HepG2 (cell line): ENCODE measurements at regions not wholly inside any gene's neighbourhood (a gene's known extent, or its start where the extent isn't known, plus 50 kb on each side); places are given as distances from the start of the nearest gene placed in this dataset.

Experiments used
- ATAC-seq: fragments of 200-7000 bp; cut with Tn5 transposase; 3 replicates; pipeline ENCODE4 v1.9.1; 2020; ENCODE audit warnings: mild to moderate bottlenecking, moderate library complexity
- BruUV-seq: library from RNA; stranded (reverse); fragments of 400-500 nt; replicated peaks from 2 replicates; lab custom pipeline; 2021; lab: Mats Ljungman, UMichigan
- CTCF ChIA-PET: fragments of 300-600 bp; formaldehyde crosslinking; extraction: SDS; loops from one replicate; lab custom pipeline; 2021; ENCODE audit warnings: low total read pairs, inconsistent platforms, low intra/inter-chr PET ratio; lab: Yijun Ruan, JAX
- POLR2A ChIA-PET: fragments of 350-600 bp; sonication (Branson Sonifier 250); formaldehyde crosslinking; loops from one replicate; lab custom pipeline; 2020; ENCODE audit warnings: antibody characterized with exemption, inconsistent platforms; lab: Yijun Ruan, JAX
- DNase-seq: peaks from one replicate; pipeline ENCODE4 v3.0.0-alpha.2; 2015; ENCODE audit warnings: low spot score
- FAIRE-seq: peaks from 3 replicates; lab custom pipeline; 2011; peaks lifted over from hg19 to GRCh38; lab: Jason Lieb, UNC
- H2AFZ ChIP-seq: one replicate; pipeline ENCODE4 v1.6.1; 2011; ENCODE audit warnings: low read length, inconsistent platforms
- H3K27ac ChIP-seq: fragments of 300-600 bp; 3 replicates; pipeline ENCODE4 v1.8.0; 2011; ENCODE audit warnings: mixed run types, mild to moderate bottlenecking, mixed read lengths, low read length, inconsistent platforms; ENCODE audit not compliant: insufficient read depth; ENCODE audit errors: extremely low read length
- H3K27me3 ChIP-seq, 2 experiments: fragments of 200-600 bp in 1 of 2; 2 replicates in 1 of 2; 3 replicates in 1 of 2; pipeline versions ENCODE4 v1.6.0 to v1.8.0; 2011; ENCODE audit warnings: low read length in 2 of 2, mild to moderate bottlenecking in 2 of 2, moderate library complexity in 2 of 2, inconsistent platforms in 1 of 2; ENCODE audit not compliant: insufficient read depth in 2 of 2, control insufficient read depth in 1 of 2
- H3K36me3 ChIP-seq, 2 experiments: fragments of 200-600 bp in 1 of 2; replicated peaks in 1 of 2; 2 replicates in 1 of 2; 3 replicates in 1 of 2; pipeline versions ENCODE4 v1.5.1 to v1.8.0; 2011; ENCODE audit warnings: low read length in 2 of 2, inconsistent platforms in 1 of 2; ENCODE audit not compliant: insufficient read depth in 2 of 2, control insufficient read depth in 1 of 2
- H3K4me1 ChIP-seq: 2 replicates; pipeline ENCODE4 v1.5.1; 2012; ENCODE audit warnings: low read length, inconsistent platforms; ENCODE audit not compliant: insufficient read depth
- H3K4me2 ChIP-seq: 2 replicates; pipeline ENCODE4 v1.6.0; 2011; ENCODE audit warnings: low read depth, low read length, inconsistent platforms
- H3K4me3 ChIP-seq, 3 experiments: fragments of 200-600 bp in 1 of 3; sonication (generic), shearing (Covaris generic) in 1 of 3; replicated peaks in 1 of 3; 2 replicates each; pipeline ENCODE4 v1.5.1; 2011 to 2016; ENCODE audit warnings: low read length in 3 of 3, inconsistent platforms in 2 of 3, low read depth in 2 of 3, mild to moderate bottlenecking in 2 of 3, control low read depth in 1 of 3, mixed read lengths in 1 of 3; ENCODE audit not compliant: insufficient read depth in 1 of 3
- H3K79me2 ChIP-seq: one replicate; pipeline ENCODE4 v1.6.1; 2011; ENCODE audit warnings: low read length, inconsistent platforms; ENCODE audit not compliant: insufficient read depth
- H3K9ac ChIP-seq: 2 replicates; pipeline ENCODE4 v1.6.0; 2011; ENCODE audit warnings: mild to moderate bottlenecking, low read depth, low read length, inconsistent platforms; ENCODE audit not compliant: insufficient read depth
- H3K9me3 ChIP-seq: 2 replicates; pipeline ENCODE4 v1.5.1; 2012; ENCODE audit warnings: mild to moderate bottlenecking, low read length
- H4K20me1 ChIP-seq: 2 replicates; pipeline ENCODE4 v1.6.0; 2011; ENCODE audit warnings: inconsistent platforms, mild to moderate bottlenecking, low read length, moderate library complexity; ENCODE audit not compliant: insufficient read depth
- ETS1 ChIP-seq: sonication (generic); formaldehyde crosslinking; IDR thresholded peaks from 2 replicates; pipeline ENCODE4 v1.4.0; 2020; ENCODE audit warnings: missing genetic modification reagents
- IRX3 ChIP-seq: sonication (generic); formaldehyde crosslinking; IDR thresholded peaks from 2 replicates; pipeline ENCODE4 v1.8.1; 2023; ENCODE audit warnings: mild to moderate bottlenecking, low read depth, missing genetic modification reagents, borderline replicate concordance
- MXI1 ChIP-seq: IDR thresholded peaks from 3 replicates; pipeline ENCODE4 v1.6.1; 2012; ENCODE audit warnings: low read depth, low read length, inconsistent platforms, borderline replicate concordance
- NFAT5 ChIP-seq: sonication (generic); formaldehyde crosslinking; IDR thresholded peaks from 2 replicates; pipeline ENCODE4 v1.4.0; 2020; ENCODE audit warnings: missing genetic modification reagents
- PHF21A ChIP-seq: sonication (generic); formaldehyde crosslinking; IDR thresholded peaks from 2 replicates; pipeline ENCODE4 v1.5.0; 2020; ENCODE audit warnings: mild to moderate bottlenecking, missing genetic modification reagents
- POGZ ChIP-seq: sonication (generic); formaldehyde crosslinking; IDR thresholded peaks from 2 replicates; pipeline ENCODE4 v1.4.0; 2020; ENCODE audit warnings: mild to moderate bottlenecking, missing genetic modification reagents
- RBAK ChIP-seq: sonication (generic); formaldehyde crosslinking; IDR thresholded peaks from 2 replicates; pipeline ENCODE4 v1.5.1; 2020; ENCODE audit warnings: mild to moderate bottlenecking, missing genetic modification reagents
- RORA ChIP-seq: sonication (generic); formaldehyde crosslinking; IDR thresholded peaks from 2 replicates; pipeline ENCODE4 v1.5.0; 2020; ENCODE audit warnings: mild to moderate bottlenecking, missing genetic modification reagents, moderate library complexity
- RXRB ChIP-seq: IDR thresholded peaks from 2 replicates; pipeline ENCODE4 v1.6.1; 2016; ENCODE audit warnings: borderline replicate concordance, missing genetic modification reagents, missing compliant biosample characterization
- TFDP1 ChIP-seq: IDR thresholded peaks from 2 replicates; pipeline ENCODE4 v1.6.1; 2016; ENCODE audit warnings: missing compliant biosample characterization, missing genetic modification reagents, borderline replicate concordance
- TFE3 ChIP-seq: IDR thresholded peaks from 2 replicates; pipeline ENCODE4 v1.6.1; 2016
- TOE1 ChIP-seq: sonication (generic); formaldehyde crosslinking; IDR thresholded peaks from 2 replicates; pipeline ENCODE4 v1.4.0; 2020; ENCODE audit warnings: mild to moderate bottlenecking, missing genetic modification reagents
- ZEB1 ChIP-seq: IDR thresholded peaks from 2 replicates; pipeline ENCODE4 v1.6.1; 2012; ENCODE audit warnings: mild to moderate bottlenecking, low read depth, inconsistent platforms; ENCODE audit not compliant: insufficient replicate concordance
- ZNF234 ChIP-seq: sonication (generic); formaldehyde crosslinking; conservative IDR thresholded peaks from 2 replicates; pipeline ENCODE4 v1.5.1; 2020; ENCODE audit warnings: mild to moderate bottlenecking, missing genetic modification reagents
- ZNF317 ChIP-seq: sonication (generic); formaldehyde crosslinking; IDR thresholded peaks from 2 replicates; pipeline ENCODE4 v1.5.0; 2020; ENCODE audit warnings: mild to moderate bottlenecking, missing genetic modification reagents
- ZNF484 ChIP-seq: sonication (generic); formaldehyde crosslinking; IDR thresholded peaks from 2 replicates; pipeline ENCODE4 v1.5.1; 2020; ENCODE audit warnings: mild to moderate bottlenecking, low read depth, missing genetic modification reagents, borderline replicate concordance
- ZNF737 ChIP-seq: sonication (generic); formaldehyde crosslinking; IDR thresholded peaks from 2 replicates; pipeline ENCODE4 v1.5.0; 2020; ENCODE audit warnings: missing genetic modification reagents, mild to moderate bottlenecking, borderline replicate concordance
- WGBS: methylation state at CpG from one replicate; pipeline ENCODE4 v1.1.6; 2017; ENCODE audit warnings: low lambda C conversion rate; 5-methylcytosine and 5-hydroxymethylcytosine counted together
- in situ Hi-C: cut with HindIII; loops from 2 replicates; pipeline ENCODE4 v1.10.0; 2017; ENCODE audit warnings: low pct_unique_long_range_greater_than_20kb; ENCODE audit not compliant: extremely low pct_ligation_motif_present
- intact Hi-C: fragments of 100-400 bp; cut with micrococcal nuclease; formaldehyde crosslinking; loops from one replicate; pipeline ENCODE4 v1.10.0; 2022; ENCODE audit not compliant: unreplicated experiment

- H3K79me2 ChIP-seq, result no peaks in the 10 kb centered on the region
- WGBS, result 0% methylated on average over 3 of the region's 3 CpGs
- no peak overlapping the region for H3K4me3 ChIP-seq
- intact Hi-C loops, result no loop called here
- H3K4me2 ChIP-seq, result no peak overlapping the region
- no peaks in the 10 kb centered on the region for H4K20me1 ChIP-seq
- no peak for ATAC-seq
- DNase-seq, result no peak
- no peak for FAIRE-seq
- H3K27ac ChIP-seq, result no peak overlapping the region
- no peaks in the 10 kb centered on the region for H3K9me3 ChIP-seq
- no peaks in the 10 kb centered on the region for H3K27me3 ChIP-seq
- no peak overlapping the region for H2AFZ ChIP-seq
- no TSS peak for BruUV-seq
- in situ Hi-C loops, result no loop called here
- no peak overlapping the region for H3K9ac ChIP-seq
- H3K36me3 ChIP-seq, result no peaks in the 10 kb centered on the region
- POLR2A ChIA-PET, result no interaction called here
- H3K4me1 ChIP-seq, result no peaks in the 10 kb centered on the region
- CTCF ChIA-PET, result no interaction called here
- TF ChIP-seq RXRB (CRISPR knock-in tag) (no peak), ZNF484 (no peak), MXI1 (no peak), ZNF317 (CRISPR knock-in tag) (no peak), IRX3 (CRISPR knock-in tag) (no peak), TFDP1 (no peak), TOE1 (CRISPR knock-in tag) (no peak), TFE3 (CRISPR knock-in tag) (no peak), NFAT5 (CRISPR knock-in tag) (no peak), RORA (no peak), ETS1 (no peak), ZEB1 (no peak), PHF21A (CRISPR knock-in tag) (no peak), RBAK (CRISPR knock-in tag) (no peak), ZNF234 (CRISPR knock-in tag) (no peak), ZNF737 (CRISPR knock-in tag) (no peak), POGZ (CRISPR knock-in tag) (no peak)
These were observed 68.0 kb upstream of the MTPN start for GRCh38 chr7:136045181-136045580.
